Retinal pigment epithelial cell (primary cell): ENCODE measurements at regions not wholly inside any gene's neighbourhood (a gene's known extent, or its start where the extent isn't known, plus 50 kb on each side); places are given as distances from the start of the nearest gene placed in this dataset.

ENCODE experiments used
- DNase-seq: peaks from one replicate; pipeline ENCODE4 v3.0.0-alpha.2; 2010; ENCODE audit warnings: low read depth
- H3K4me3 ChIP-seq: 2 replicates; pipeline ENCODE4 v1.5.1; 2011; ENCODE audit warnings: mild to moderate bottlenecking, low read length, control low read depth, moderate library complexity
- TF ChIP-seq, protein P1 (sequence below): conservative IDR thresholded peaks from 2 replicates; pipeline ENCODE4 v1.5.1; 2011; ENCODE audit warnings: low read depth, low read length, control low read depth, inconsistent platforms

DNA sequence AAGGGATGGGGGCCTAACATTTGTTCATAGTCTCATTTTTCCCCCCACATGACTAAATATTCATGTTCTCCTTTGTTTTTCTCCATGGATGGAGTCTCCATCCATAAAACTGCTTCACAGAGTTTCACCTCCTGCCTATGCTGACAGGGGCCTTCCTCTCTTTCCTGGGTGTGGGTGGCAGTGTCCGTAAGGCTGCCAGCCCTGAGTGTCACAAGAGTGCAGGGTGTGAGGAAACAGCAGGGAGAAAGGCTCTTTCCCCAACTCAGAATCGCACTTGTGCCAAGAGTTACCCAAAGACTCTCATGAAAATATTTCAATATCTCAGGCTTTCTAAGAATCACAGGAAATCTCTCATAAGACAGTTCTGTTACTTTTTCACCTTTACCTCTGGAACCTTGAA is 346.2 kb upstream of the MMS22L start:
- no peak overlapping the region for H3K4me3 ChIP-seq
- no peak for DNase-seq

DNA sequence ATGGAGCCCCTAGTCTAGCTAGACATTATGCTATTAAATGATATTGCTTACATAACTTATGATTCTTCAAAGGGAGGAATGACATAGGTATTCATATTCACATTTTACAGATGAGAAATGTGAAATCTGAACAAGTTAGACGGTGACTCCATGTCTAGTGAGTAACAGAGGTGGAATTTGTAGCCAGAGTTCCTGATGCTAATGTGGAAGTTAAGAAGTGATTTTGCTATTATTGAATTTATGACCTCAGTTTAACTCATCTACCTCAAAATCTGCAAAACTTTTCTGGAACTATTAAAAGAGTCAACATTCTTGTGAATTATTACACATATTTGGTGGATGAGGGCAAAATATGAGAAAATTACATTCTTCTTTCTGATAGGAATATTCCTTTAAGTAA is 347.6 kb upstream of the MMS22L start:
- no peak overlapping the region for H3K4me3 ChIP-seq
- DNase-seq, result peak; percentile 21
- TF ChIP-seq, protein P1, sequence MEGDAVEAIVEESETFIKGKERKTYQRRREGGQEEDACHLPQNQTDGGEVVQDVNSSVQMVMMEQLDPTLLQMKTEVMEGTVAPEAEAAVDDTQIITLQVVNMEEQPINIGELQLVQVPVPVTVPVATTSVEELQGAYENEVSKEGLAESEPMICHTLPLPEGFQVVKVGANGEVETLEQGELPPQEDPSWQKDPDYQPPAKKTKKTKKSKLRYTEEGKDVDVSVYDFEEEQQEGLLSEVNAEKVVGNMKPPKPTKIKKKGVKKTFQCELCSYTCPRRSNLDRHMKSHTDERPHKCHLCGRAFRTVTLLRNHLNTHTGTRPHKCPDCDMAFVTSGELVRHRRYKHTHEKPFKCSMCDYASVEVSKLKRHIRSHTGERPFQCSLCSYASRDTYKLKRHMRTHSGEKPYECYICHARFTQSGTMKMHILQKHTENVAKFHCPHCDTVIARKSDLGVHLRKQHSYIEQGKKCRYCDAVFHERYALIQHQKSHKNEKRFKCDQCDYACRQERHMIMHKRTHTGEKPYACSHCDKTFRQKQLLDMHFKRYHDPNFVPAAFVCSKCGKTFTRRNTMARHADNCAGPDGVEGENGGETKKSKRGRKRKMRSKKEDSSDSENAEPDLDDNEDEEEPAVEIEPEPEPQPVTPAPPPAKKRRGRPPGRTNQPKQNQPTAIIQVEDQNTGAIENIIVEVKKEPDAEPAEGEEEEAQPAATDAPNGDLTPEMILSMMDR, result no peak

More for the DNA sequence above, 346.2 kb upstream of the MMS22L start:
- TF ChIP-seq, protein P1, result no peak

DNA sequence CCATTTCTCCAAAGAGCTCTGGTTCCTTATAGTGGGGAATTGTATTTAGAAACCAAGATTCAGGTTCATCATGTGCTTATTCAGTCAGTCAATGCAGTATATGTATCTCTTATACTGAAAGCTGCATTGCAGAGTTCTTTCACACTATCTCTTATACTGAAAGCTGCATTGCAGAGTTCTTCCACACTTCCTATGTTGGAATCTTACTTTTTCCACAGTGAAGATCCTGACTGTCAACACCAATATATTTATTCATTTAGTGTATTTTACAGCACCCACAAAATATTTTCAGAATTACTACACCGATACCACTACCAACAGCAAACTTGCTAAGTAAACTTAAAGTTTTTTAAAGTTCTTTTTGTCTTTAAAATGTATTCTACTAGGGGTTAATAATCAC is 349.3 kb upstream of the MMS22L start:
- TF ChIP-seq, protein P1, result no peak
- DNase-seq, result no peak
- H3K4me3 ChIP-seq, result no peak overlapping the region

DNA sequence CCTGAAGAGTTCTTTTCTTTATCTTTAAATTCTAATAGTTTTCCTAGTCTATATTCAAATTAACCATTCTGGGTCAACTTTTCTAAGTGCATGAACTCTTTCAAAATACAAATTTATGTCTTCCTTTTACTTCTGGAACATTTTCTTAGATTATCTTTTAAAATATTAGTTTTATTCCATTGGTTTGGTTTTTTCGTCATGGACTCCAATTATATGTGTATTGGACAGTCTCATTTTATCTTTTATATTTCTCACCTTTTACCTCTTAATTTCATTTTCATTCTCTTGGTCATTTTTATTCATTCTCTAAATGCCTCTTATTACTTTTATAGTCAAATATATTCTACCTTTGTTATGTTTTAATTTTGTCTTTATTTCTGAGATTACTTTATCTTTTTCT is 356.7 kb upstream of the MMS22L start:
- TF ChIP-seq, protein P1, result no peak
- no peak overlapping the region for H3K4me3 ChIP-seq
- DNase-seq, result no peak

DNA sequence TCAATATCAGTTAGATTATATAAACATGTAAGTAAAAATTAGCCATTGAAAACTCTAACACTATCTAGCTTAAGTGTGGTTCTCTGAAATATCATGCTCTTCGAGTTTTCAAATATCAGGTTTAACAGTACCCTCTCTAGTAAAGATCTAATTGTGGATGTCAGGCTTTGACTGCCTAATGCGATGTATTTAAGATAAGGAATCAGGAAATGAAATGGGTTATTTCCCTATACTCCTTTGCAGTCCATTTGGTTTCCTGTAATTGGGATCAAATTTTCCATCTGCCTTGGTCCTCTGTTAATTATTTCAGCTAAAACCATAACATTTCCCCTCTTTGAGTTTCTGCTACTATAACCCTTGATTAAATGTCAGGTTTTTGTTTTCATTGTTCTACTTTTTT is 361.3 kb upstream of the MMS22L start:
- no peak for DNase-seq
- H3K4me3 ChIP-seq, result no peak overlapping the region
- TF ChIP-seq, protein P1, result no peak

DNA sequence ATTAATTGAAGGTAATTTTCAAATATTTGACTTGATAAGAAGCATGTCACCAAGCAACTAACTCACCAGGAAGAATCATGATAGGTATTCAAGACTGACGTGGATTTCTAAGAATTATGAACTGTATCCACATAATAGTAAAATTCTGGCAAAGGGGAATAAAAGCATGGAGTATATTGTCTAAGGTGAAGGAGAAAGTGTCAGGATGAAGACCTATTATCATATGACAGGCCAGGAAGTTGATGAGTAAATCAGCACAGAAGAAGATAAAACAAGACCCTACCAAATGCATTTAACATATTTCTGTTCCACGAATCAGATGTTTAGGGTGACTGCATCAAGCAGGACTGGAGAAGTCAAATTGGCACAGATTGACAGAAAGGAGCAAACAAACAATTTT is 362.7 kb upstream of the MMS22L start:
- TF ChIP-seq, protein P1, result no peak
- no peak overlapping the region for H3K4me3 ChIP-seq
- DNase-seq, result no peak

DNA sequence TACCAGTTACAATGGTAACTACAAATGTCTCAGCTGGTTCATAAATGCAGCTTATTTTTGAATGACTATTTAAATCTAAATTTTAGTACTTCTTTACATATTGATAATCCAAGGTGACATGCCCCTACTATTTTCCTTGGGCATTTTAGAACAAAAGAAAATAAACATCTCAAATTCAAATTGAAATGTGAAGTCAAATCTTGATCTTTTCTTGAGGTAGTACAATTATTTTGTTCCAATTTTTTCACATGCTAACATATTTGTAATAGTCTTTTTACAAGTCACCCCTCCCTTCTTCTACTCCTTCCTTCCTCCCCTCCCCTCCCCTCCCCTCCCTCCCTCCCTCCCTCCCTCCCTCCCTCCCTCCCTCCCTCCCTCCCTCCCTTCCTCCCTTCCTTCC is 370.1 kb upstream of the MMS22L start:
- TF ChIP-seq, protein P1, result no peak
- DNase-seq, result no peak

More for the DNA sequence above, 370.1 kb upstream of the MMS22L start:
- H3K4me3 ChIP-seq, result no peak overlapping the region
